ENCODE measurements at regions not wholly inside any gene's neighbourhood (a gene's known extent, or its start where the extent isn't known, plus 50 kb on each side); places are given as distances from the start of the nearest gene placed in this dataset.
A peak's percentile ranks its signal among the peaks of the same experiment; 100 is the strongest.
"Not testable (repeated sequence)": the region's sequence is repeated elsewhere in the genome, so short reads cannot be mapped to it uniquely, and the experiment has no call there.

- Histone ChIP-seq H3K4me2 (no peak overlapping the region), H3K4me1 (no peaks in the 10 kb centered on the region), H3K27me3 (no peaks in the 10 kb centered on the region), H3K27ac (no peak overlapping the region), H4K20me1 (no peaks in the 10 kb centered on the region), H3K36me3 (no peaks in the 10 kb centered on the region), H3K9me3 (replicated peaks in 1 of 11) (peaks cover 9 to 32% (median 20%) of the 10 kb centered on the region in 11 experiments; a peak in 17 of 22 replicates), H3K9ac (no peak overlapping the region), H3K4me3 (no peak overlapping the region)
- no peak for TF ChIP-seq Cebpa-rat (IDR thresholded peaks at IDR 0.05)
Observed at GRCh38 chr9:103168254-103168653, 173.1 kb downstream of the CYLC2 start.

GRCh38 chr9:103169798-103170197, 174.7 kb downstream of the CYLC2 start:
- no peaks in the 10 kb centered on the region for H3K4me1 ChIP-seq
- no peaks in the 10 kb centered on the region for H3K36me3 ChIP-seq
- H3K4me2 ChIP-seq = no peak overlapping the region
- peaks cover 9 to 32% (median 20%) of the 10 kb centered on the region in 11 experiments; a peak in 17 of 22 replicates for H3K9me3 ChIP-seq (replicated peaks in 1 of 11)
- no peak overlapping the region for H3K27ac ChIP-seq
- no peak overlapping the region for H3K4me3 ChIP-seq
- H4K20me1 ChIP-seq = no peaks in the 10 kb centered on the region
- no peak overlapping the region for H3K9ac ChIP-seq
- H3K27me3 ChIP-seq = no peaks in the 10 kb centered on the region
- TF ChIP-seq Cebpa-rat (IDR thresholded peaks at IDR 0.05) = no peak

DNA sequence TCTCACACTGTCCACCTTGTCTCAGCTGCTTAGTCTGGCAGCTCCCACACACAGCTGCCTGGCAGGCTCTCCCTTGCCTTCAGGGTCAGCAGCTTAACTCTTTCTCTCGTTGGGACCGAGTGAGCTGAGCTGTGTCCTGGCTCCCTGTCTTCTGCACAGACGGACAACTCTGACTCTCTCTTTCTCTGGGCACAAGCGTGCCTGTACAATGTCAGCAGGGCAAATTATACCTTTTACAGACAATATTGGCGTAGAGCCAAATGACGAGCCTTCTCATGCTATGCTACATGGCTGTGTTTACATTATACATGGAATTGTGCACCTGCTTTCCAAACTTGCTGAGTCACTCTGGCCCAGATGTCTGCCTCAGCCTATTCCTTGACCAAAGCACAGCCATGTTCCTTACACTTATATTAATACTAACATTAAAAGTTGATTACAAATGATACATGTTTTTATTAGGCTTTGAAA, 188.6 kb downstream of the CYLC2 start:
- Histone ChIP-seq H3K9me3 (replicated peaks in 1 of 11) (peaks cover 0 to 7% (median 0%) of the 10 kb centered on the region in 11 experiments; a peak in 1 of 22 replicates), H3K27me3 (no peaks in the 10 kb centered on the region), H3K9ac (no peak overlapping the region), H3K4me2 (no peak overlapping the region), H3K27ac (no peak overlapping the region), H3K4me3 (no peak overlapping the region), H4K20me1 (no peaks in the 10 kb centered on the region), H3K36me3 (no peaks in the 10 kb centered on the region), H3K4me1 (no peaks in the 10 kb centered on the region)
- TF ChIP-seq Cebpa-rat (IDR thresholded peaks at IDR 0.05) = no peak

GRCh38 chr9:103186959-103187358, 191.8 kb downstream of the CYLC2 start:
- H3K27ac ChIP-seq = no peak overlapping the region
- no peaks in the 10 kb centered on the region for H3K36me3 ChIP-seq
- no peak overlapping the region for H3K4me3 ChIP-seq
- peaks cover 0 to 7% (median 0%) of the 10 kb centered on the region in 11 experiments; a peak in 1 of 22 replicates for H3K9me3 ChIP-seq (replicated peaks in 1 of 11)
- no peak overlapping the region for H3K9ac ChIP-seq
- no peak for TF ChIP-seq Cebpa-rat (IDR thresholded peaks at IDR 0.05)
- no peaks in the 10 kb centered on the region for H3K27me3 ChIP-seq
- no peak overlapping the region for H3K4me2 ChIP-seq
- H4K20me1 ChIP-seq = no peaks in the 10 kb centered on the region
- no peaks in the 10 kb centered on the region for H3K4me1 ChIP-seq

- Histone ChIP-seq H3K4me2 (no peak overlapping the region), H3K36me3 (no peaks in the 10 kb centered on the region), H3K4me1 (no peaks in the 10 kb centered on the region), H3K4me3 (no peak overlapping the region), H4K20me1 (no peaks in the 10 kb centered on the region), H3K27ac (no peak overlapping the region), H3K27me3 (no peaks in the 10 kb centered on the region), H3K9me3 (replicated peaks in 1 of 11) (peaks cover 0 to 7% (median 0%) of the 10 kb centered on the region in 11 experiments; a peak in 1 of 22 replicates), H3K9ac (no peak overlapping the region)
- TF ChIP-seq Cebpa-rat (IDR thresholded peaks at IDR 0.05) = no peak
Observed at GRCh38 chr9:103188781-103189350, 193.7 kb downstream of the CYLC2 start.

DNA sequence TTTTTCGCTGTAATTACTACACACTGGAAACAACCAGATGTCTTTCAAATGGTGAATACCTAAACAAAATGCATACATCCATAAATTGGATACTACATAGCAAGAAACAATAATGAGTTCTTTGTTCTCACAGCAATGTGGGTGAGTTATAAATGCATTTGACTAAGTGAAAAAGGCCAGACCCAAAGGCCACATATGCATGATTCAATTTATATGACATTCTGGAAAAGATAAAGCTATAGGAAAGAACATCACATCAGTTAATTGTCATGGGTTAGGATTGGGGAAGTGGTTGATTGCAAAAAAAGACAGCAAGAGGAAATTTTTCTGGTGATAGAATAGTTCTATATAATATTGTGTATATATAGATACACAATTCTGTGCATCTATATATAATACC, 198.9 kb downstream of the CYLC2 start:
- no peak overlapping the region for H3K9ac ChIP-seq
- no peak for TF ChIP-seq Cebpa-rat (IDR thresholded peaks at IDR 0.05)
- H3K27ac ChIP-seq = no peak overlapping the region
- H3K4me2 ChIP-seq = no peak overlapping the region
- no peaks in the 10 kb centered on the region for H3K4me1 ChIP-seq
- no peaks in the 10 kb centered on the region for H4K20me1 ChIP-seq
- no peaks in the 10 kb centered on the region for H3K36me3 ChIP-seq
- no peaks in the 10 kb centered on the region for H3K9me3 ChIP-seq (replicated peaks in 1 of 11)
- no peak overlapping the region for H3K4me3 ChIP-seq
- H3K27me3 ChIP-seq = no peaks in the 10 kb centered on the region

GRCh38 chr9:103203172-103203571, 208.0 kb downstream of the CYLC2 start:
- no peak for TF ChIP-seq Cebpa-rat (IDR thresholded peaks at IDR 0.05)
- Histone ChIP-seq H3K27me3 (no peaks in the 10 kb centered on the region), H3K4me2 (peak overlapping the region in 2 of 11 experiments; percentile 20 to 39; a peak in 3 of 22 replicates), H3K9ac (no peak overlapping the region), H3K27ac (no peak overlapping the region), H4K20me1 (no peaks in the 10 kb centered on the region), H3K36me3 (no peaks in the 10 kb centered on the region), H3K4me1 (peaks cover 0 to 12% (median 0%) of the 10 kb centered on the region in 10 experiments; a peak in 4 of 20 replicates), H3K4me3 (no peak overlapping the region), H3K9me3 (replicated peaks in 1 of 11) (no peaks in the 10 kb centered on the region)

GRCh38 chr9:103205881-103206585, 210.9 kb downstream of the CYLC2 start:
- Histone ChIP-seq H3K4me1 (peaks cover 0 to 12% (median 0%) of the 10 kb centered on the region in 10 experiments; a peak in 4 of 20 replicates), H3K9me3 (replicated peaks in 1 of 11) (peaks cover 13 to 19% (median 17%) of the 10 kb centered on the region in 11 experiments)
- not testable (repeated sequence) for H3K27ac ChIP-seq, H3K36me3 ChIP-seq, H3K4me2 ChIP-seq, H3K27me3 ChIP-seq, H4K20me1 ChIP-seq, H3K4me3 ChIP-seq, H3K9ac ChIP-seq

GRCh38 chr9:103210607-103211006, 215.5 kb downstream of the CYLC2 start:
- Histone ChIP-seq H3K9me3 (replicated peaks in 1 of 11) (peaks cover 13 to 24% (median 17%) of the 10 kb centered on the region in 11 experiments), H3K4me2 (no peak overlapping the region), H4K20me1 (no peaks in the 10 kb centered on the region), H3K4me1 (no peaks in the 10 kb centered on the region), H3K36me3 (no peaks in the 10 kb centered on the region), H3K4me3 (0 out of 20 replicates have a peak overlapping the region, but pooled peaks of 1 of the 10 experiments have one; percentile 6), H3K27ac (no peak overlapping the region), H3K9ac (no peak overlapping the region), H3K27me3 (no peaks in the 10 kb centered on the region)
- no peak for TF ChIP-seq Cebpa-rat (IDR thresholded peaks at IDR 0.05)

- H3K4me2 ChIP-seq = no peak overlapping the region
- H3K36me3 ChIP-seq = no peaks in the 10 kb centered on the region
- H3K9ac ChIP-seq = no peak overlapping the region
- no peak overlapping the region for H3K4me3 ChIP-seq
- H3K9me3 ChIP-seq (replicated peaks in 1 of 11) = peaks cover 8 to 15% (median 9%) of the 10 kb centered on the region in 11 experiments
- TF ChIP-seq Cebpa-rat (IDR thresholded peaks at IDR 0.05) = no peak
- H3K27me3 ChIP-seq = no peaks in the 10 kb centered on the region
- no peak overlapping the region for H3K27ac ChIP-seq
- H3K4me1 ChIP-seq = no peaks in the 10 kb centered on the region
- H4K20me1 ChIP-seq = no peaks in the 10 kb centered on the region
Observed at GRCh38 chr9:103215197-103215596, 220.1 kb downstream of the CYLC2 start.

Measured in BLaER1 treated with 17β-estradiol and CSF1 and Interleukin-3, amounts not matched to agents 10 nM and 100 nM (cell line).